ENCODE measurements at regions not wholly inside any gene's neighbourhood (a gene's known extent, or its start where the extent isn't known, plus 50 kb on each side); places are given as distances from the start of the nearest gene placed in this dataset.
A peak's percentile ranks its signal among the peaks of the same experiment; 100 is the strongest.

DNA sequence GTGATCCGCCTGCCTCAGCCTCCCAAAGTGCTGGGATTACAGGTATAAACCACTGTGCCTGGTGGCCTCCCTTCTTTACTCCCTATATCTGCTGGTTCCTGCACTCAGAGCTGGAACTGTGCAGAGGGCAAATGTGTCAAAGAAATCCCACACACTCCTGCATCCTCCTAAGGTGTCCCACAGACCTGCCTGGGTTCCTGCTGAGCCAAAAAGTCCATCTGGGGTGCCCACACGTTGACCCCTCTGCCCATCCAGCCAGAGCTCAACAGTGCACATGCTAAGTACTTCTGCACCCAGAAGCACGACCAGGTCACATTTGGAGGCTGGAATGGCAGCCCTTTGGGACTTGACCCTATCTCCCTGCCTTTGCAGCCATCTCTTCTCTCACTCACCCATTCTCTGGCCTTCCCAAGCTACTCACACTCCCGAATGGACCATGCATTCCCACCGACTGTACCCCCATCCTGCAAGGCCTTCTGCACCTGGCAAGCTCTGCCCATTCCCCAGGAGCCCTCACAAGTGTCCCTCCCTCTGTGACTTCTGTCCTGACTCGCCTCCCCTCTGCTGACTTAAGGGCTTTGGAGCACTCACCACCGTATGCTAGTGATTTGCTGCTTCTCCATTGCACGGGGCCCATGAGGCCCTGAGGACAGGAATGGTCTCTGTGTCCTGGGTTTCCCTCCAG is 152.1 kb downstream of the KCTD15 start:
- no peak for DNase-seq (ENCODE audit: low read depth)

DNA sequence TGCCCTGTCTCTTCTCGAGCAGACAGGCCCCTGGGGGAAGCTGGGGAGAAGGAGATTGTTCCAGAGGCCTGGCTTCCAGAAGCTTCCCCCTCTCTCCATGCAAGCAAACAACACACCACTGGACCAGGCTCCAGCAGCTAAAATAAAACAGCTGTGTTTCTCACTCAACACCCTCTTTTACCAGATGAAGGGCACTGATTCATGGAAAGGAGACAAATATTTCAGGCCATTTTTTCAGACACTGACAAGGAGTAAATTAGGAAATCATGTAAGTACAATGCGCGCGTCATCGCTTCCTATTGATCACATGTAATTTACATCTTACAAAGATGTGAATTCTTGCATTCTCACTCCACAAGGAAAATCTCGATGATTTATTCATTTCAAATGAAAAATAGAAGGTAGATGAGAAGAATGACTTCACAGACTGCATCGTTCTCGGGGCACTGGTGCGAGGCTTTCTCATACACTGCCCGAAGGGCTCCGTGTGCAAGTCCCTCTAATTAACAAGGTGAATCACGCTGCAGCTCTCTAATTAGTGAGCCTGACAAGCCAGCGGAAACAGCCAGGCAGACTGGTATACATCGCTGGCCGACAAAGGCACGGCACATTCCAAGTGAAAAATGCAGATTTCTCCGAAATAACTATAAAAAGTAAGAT is 153.6 kb downstream of the KCTD15 start:
- DNase-seq (ENCODE audit: low read depth): no peak

DNA sequence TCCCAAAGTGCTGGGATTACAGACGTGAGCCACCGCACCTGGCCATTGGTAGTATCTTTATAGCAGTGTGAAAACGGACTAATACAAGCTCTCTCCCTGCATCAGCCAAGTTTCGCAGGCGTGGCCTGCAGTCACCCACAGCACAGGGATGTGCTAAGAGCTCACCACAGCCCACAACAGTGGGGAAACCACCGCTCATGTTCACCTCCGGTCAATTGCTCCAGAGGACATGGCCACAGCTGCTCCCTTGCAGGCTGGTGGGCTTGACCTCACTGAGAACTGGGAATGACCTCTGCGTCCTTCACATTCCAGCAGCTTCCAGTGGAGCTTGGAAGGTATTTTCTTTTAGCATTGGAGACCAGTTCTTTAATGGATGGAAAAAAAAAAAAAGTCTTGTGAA is 156.4 kb downstream of the KCTD15 start:
- no peak for DNase-seq (ENCODE audit: low read depth)

DNA sequence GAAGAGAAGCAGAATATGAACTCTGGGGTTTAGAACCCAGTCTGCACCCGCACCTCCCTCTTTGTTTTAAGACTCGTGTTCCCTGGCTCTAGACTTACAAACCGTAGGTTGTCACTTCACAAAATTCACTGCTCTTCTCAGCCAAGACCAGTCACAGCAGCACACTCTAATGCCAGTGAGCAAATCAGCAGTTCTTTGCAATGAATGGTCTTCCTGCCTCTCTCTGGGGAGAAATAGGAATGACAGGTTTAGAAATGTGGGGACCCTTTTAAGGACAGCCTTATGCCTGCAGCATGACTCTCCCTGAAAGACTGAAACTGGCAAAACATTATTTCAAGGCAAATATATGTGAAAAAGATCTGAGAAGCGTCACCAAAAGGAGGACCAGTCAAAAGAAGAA is 156.9 kb downstream of the KCTD15 start:
- no peak for DNase-seq (ENCODE audit: low read depth)

DNA sequence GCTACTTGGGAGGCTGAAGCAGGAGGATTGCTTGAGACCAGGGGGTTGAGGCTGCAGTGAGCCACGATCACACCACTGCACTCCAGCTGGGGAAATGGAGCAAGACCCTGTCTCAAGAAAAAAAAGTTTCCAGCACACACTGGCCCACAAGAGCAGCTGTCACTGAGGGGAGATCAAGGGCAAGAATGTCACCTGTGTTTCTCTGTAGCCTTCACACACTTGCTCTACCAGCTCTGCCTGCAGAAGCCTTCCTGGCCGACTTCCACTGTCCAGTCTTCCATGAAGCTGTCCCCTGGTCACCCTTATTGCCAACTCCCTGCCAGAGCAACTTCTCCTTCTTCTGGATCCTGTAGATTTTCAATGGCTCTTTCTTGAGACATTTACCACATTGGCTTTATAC is 158.0 kb downstream of the KCTD15 start:
- no peak for DNase-seq (ENCODE audit: low read depth)

DNA sequence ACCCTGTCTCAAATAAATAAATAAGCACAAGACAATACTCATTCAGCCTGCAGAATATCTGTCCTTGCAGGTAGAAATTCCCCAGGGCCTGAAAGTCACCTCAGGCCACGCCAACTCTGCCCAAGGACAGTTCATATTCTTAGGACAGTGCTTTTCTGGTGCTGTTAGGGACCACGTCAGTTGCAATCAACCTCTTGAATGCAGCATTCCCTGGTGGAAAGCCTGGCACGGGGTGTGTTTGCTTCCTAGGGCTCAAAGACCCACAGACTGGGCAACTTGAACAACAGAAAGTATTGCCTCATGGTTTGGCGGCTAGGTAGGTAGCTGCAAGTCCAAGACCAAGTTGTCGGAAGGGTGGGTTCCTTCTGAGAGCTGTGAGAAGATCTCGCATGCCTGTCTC is 160.3 kb downstream of the KCTD15 start:
- no peak for DNase-seq (ENCODE audit: low read depth)

DNA sequence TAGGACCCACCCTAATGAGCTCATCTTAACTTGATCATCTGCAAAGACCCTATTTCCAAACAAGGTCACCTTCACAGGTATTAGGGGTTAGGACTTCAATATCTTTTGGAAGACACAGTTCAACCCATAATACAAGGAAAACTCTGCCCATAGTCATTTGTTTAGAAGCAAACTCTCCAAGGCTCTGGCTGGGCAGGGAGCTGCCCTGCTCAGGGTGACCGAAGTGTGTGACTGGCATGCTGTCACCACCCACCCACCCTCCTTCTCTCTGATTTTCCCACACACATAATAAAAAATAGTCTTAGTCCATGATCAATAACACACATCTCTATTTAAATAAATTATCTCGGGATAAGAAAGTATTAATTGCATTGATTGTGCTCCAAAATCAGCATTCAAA is 161.1 kb downstream of the KCTD15 start:
- DNase-seq (ENCODE audit: low read depth): no peak

DNA sequence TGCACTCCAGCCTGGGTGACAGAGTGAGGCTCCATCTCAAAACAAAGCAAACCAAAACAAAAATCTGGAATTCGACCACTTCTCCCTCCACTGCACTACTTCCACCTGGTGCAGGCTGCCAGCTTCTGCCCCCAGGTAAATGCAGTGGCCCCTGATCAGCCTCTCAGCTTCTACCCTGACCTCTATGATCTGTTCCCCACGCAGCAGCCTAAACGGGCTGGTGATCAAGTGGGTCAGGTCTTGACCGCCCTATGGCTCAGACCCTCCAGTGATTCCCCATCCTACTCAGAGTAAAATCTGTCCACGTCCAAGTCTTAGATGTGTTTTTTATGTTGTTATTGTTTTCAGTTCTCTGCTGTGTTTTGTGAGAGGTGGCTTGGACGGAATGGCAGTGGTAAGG is 163.9 kb downstream of the KCTD15 start:
- no peak for DNase-seq (ENCODE audit: low read depth)

DNA sequence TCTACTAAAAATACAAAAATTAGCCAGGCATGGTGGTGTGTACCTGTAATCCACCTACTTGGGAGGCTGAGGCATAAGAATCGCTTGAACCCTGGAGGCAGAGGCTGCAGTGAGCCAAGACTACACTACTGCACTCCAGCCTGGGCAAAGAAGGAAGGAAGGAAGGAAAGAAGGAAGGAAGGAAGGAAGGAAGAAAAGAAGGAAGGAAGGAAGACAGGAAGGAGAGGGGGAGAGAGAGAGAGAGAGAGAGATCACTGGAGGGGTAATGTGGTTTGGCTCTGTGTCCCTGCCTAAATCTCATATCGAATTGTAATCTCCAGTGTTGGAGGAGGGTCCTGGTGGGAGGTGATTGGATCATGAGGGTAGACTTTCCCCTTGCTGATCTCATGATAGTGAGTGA is 165.5 kb downstream of the KCTD15 start:
- no peak for DNase-seq (ENCODE audit: low read depth)

DNA sequence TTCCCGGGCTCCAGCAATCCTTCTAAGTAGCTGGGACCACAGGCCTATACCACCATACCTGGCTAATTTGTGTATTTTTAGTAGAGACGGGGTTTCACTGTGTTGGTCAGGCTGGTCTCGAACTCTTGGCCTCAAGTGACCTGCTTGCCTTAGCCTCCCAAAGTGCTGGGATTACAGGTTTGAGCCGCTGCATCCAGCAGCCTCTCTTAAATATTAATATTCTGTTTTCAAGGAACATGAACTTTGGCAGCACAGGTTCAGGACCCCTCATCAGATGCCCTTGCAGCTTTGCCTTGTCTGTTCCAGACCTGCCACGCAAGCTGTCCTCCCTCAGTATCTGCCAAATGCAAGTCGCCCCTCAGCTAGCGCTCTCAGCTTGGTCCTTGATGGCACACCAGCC is 166.8 kb downstream of the KCTD15 start:
- no peak for DNase-seq (ENCODE audit: low read depth)

DNA sequence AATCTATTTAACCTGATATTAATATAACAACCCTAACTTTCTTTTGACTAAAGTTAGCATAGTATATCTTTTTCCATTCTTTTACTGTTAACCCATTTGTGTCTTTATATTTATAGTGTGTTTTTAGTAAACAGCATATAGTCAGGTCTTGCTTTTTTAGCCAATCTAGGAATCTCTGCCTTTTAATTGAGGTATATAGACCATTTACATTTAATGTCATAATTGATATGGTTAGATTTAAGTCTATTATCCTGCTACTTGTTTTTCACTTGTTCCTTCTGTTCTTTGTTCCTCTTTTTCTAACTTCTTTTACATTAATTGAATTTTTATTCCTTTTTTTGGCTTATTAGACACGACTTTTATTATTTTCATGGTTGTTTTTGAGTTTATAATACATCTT is 174.4 kb downstream of the KCTD15 start:
- no peak for DNase-seq (ENCODE audit: low read depth)

DNA sequence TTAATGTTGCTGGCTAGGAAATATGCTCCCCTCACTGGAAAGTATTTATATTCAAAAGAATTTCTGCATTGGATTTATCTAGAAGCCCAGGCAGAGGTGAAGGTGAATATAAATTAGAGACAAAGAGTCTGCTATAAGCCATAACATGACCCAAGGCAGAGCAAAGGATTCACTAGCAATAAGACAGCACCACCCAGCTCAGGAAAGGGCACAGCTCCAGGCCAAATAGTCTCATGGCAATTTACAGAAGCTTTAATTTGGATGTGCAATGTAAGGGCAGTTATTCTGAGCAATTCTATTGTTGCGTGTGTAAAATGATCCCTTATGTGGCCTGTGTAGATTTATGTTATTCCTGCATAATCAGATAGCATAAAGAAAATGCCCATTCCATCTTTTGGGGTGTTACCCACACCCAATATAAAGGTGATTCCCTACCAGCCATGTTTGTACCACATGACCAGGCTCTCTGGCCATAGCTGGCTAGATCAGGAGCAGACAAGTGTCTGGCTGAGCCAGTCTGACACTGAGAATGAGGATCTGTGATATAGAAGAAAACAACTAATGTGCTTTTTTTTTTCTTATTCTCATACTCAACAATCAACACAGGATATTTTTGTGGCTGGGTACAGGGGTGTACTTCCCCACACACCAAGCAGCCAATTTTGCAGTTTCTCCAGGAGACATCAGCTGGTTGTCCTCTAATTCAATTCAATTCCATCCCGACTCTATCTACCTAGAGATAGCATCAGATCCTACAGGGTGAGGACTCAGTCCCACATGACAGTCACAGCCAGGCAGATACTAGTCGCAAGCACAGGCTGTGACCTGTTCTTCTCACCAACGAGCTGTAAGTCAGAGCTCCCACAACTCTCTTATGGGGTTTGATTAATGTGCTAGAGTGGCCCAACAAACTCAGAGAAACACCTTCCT is 181.4 kb downstream of the KCTD15 start:
- no peak for DNase-seq (ENCODE audit: low read depth)

DNA sequence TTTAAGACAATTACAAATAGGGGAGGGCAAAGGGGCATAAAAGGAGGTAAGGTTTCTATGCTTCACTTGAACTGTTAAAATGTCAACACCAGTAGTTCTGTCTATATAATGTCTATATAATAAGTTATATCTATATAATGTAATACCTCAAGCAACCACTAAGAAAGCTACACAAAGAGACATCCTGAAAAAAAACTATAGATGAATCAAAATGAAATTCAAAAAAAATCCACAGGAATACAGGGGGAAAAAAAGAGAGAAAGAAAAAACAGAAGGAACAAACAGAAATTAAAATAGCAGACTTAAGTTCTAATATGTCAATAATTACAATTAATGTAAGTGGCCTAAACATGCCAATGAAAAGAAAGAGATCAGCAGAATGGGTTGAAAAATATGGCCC is 186.0 kb downstream of the KCTD15 start:
- no peak for DNase-seq (ENCODE audit: low read depth)

DNA sequence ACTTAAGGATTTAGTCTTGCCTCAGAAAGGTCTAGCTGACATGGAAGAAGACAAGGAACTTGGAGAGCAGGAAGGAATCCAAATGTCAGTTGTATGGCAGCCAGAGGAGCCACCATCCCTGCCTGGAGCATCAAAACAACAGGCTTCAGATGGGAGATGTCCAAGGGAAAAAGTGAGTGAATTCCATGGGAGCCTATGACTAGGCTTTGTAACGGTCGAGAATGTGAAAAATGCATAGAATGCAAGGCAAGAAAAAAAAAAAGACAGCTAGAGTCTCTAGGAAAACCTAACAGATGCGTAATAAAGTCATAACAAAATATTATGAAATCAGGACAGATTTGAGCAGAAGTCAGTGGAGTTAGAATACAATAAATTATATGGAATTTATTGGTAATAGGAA is 183.7 kb upstream of the LSM14A start:
- DNase-seq (ENCODE audit: low read depth): peak; percentile 7

DNA sequence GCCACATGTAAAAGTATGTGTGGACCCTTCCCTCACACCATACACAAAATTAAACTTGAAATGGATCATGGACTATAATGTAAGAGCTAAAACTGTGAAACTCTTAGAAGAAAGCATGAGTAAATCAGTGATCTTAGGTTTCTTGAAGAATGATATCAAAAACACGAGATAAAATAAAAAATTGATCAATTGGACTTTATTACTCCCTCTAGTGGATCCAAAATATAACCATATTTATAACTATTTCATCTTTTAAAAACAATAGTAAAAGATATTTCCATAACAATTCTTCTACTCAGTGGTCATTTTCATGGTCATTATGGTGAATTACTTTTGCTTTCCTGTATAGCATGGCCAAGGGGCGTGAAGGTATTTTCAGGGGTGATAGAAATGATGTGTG is 174.6 kb upstream of the LSM14A start:
- DNase-seq (ENCODE audit: low read depth): no peak

DNA sequence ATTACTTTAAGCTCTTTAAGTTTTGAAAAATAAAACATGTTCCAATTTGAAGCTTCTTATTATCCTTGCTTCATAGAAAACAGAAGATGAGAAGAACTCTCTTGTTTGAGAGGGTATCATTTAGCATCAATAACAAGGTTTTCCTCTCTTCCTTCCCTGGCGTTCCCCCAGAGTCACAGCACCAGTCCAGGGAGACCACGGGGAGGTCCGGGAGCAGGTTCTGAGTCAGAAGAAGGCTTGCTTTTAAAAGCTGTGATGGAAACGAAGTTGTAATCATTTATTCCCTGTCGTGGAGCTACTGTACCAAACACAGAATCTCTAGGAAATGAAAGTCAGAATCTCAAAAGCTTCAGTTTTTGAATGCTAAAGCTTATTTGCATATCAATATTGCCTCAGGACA is 174.0 kb upstream of the LSM14A start:
- DNase-seq (ENCODE audit: low read depth): no peak

DNA sequence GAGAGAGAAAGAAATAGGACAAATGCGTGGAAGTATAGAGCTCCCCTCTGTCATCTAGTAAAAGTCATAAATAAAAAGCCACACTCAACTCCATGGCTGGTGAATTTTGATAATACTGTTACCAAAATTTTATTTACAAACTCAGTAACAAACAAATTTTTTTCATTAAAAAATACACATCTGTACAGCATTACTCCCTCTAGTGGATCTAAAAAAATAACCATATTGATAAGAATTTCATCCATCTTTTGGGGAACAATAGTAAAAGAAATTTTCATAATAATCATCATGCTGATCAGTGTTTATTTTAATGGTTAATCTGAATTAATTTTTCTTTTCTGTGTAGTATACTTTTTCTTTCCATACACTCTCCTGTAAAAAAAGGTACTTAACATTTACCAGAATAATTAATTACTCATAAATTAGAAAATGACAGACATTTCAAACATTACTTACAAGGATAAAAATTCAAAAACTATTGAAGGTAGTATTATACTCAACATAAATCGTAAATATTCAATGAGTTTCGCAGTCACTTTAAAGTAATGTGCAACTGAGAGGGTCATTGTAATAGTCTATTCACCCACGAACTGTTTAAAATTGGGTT is 173.5 kb upstream of the LSM14A start:
- no peak for DNase-seq (ENCODE audit: low read depth)

DNA sequence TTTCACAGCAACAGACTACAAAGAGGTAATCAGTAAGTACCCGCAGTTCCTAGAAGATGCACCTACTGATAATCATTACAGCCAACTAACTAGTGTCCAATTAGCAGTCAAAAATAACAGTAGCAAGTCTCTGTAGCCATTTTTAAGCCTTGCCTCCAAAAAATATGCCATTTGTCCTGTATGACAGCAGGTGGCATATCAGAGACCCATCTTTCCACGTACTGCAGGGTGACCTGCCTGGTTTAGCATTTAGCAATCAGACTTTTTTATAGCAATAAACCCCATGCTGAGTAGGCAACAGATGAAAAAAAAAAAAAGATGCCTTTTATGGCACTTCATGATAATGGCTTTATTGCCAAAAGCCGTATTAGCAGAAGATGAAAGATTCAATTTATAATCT is 155.3 kb upstream of the LSM14A start:
- no peak for DNase-seq (ENCODE audit: low read depth)

DNA sequence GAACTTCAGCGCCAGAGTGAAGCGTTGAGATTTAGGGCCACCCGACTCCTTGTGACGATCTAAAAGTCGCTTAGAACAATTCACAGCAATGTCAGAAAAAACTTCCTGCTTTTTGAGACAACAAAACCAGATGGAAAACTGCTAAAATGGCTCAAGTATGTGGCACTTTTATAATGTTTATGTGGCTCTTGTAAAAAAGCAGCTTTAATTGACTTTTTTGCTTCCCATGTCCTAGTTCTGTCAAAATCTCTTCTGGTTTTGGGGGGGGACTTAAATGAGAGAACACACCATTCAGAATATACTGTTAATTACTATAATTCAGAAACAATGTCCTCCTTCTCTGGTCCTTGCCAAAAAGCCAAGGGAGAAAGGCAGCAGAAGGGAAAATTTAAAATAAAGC is 154.7 kb upstream of the LSM14A start:
- no peak for DNase-seq (ENCODE audit: low read depth)

DNA sequence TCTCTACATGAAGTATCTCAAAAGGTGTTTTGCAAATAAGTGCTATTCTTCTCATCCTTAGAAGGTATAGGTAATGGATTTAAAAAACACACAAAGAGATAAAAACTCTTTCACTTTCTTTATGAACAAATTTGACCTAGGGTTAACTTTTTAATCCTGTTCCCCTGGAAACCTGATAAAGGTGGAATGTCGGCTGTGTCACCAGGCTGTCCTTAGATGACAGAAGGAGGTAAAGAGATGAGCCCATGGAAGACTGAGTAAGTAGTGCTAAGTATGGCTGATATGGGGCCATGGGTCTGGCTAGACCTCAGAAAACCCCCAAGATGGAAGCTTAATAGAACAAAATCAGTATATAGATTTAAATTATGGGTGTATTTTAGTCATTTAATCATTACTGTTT is 153.8 kb upstream of the LSM14A start:
- DNase-seq (ENCODE audit: low read depth): no peak

DNA sequence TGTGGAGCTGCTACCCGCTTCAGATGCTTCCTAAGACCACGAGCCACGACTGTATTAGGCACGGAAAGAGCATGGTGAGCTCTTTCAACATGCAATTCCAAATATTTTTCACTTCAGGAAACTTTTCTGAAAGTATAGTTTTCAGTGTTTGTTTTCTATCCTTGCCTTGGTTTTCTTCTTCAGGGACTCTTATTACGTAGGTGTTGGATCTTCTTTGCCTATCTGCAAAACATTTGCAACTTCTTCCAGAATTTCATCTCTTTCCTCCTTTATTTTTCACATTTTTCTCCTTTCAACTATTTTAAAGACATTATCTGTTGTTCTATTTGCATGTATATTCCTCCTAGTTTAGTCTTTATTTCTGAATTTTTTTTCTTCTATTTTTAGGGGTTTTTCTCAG is 148.9 kb upstream of the LSM14A start:
- no peak for DNase-seq (ENCODE audit: low read depth)

DNA sequence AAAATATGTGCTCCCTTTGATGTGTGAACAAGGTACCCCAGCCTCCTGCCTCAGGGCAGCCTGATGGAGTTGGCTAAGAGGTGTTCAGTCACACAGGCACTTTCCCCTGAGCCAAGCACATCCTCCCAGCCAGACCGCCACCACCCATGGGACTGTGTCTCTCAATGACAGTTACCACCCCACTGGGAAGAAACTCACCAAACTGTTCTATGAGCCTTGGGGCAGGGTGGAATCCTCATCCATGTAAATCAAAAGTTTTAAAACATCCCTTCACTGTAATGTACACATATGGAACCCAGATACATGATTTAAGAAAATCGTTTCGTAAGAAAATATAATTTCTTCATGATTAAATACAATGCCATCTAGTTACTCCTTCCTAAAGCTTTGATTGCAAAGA is 138.4 kb upstream of the LSM14A start:
- DNase-seq (ENCODE audit: low read depth): no peak
